PC-9 (cell line): ENCODE measurements at regions not wholly inside any gene's neighbourhood (a gene's known extent, or its start where the extent isn't known, plus 50 kb on each side); places are given as distances from the start of the nearest gene placed in this dataset.

Experiments
- BruUV-seq: library from RNA; stranded (reverse); fragments of 400-500 nt; replicated peaks from 2 replicates; lab custom pipeline; 2021; lab: Mats Ljungman, UMichigan
- CTCF ChIA-PET: fragments of 300-600 bp; sonication (Branson Sonifier 250); formaldehyde crosslinking; loops from one replicate; lab custom pipeline; 2022; ENCODE audit warnings: antibody characterized with exemption; lab: Charles Lee
- POLR2A ChIA-PET: fragments of 300-600 bp; sonication (Branson Sonifier 250); formaldehyde crosslinking; loops from one replicate; lab custom pipeline; 2022; ENCODE audit warnings: antibody characterized with exemption; ENCODE audit not compliant: unreplicated experiment; lab: Charles Lee
- DNase-seq, 2 experiments: peaks; one replicate each; pipeline versions ENCODE4 v3.0.0 to v3.0.0-alpha.2; 2015 to 2022; ENCODE audit warnings: mixed read lengths in 1 of 2
- H2AFZ ChIP-seq: fragments of 200-600 bp; sonication (generic); 2 replicates; pipeline ENCODE4 v1.8.1; 2017; ENCODE audit warnings: antibody characterized with exemption
- H3F3A ChIP-seq: fragments of 200-600 bp; sonication (generic); 2 replicates; pipeline ENCODE4 v1.8.1; 2017; ENCODE audit warnings: antibody characterized with exemption, mild to moderate bottlenecking, low read depth; ENCODE audit not compliant: insufficient read depth
- H3K27ac ChIP-seq: fragments of 200-600 bp; sonication (generic); 2 replicates; pipeline ENCODE4 v1.6.1; 2016; ENCODE audit warnings: mixed run types
- H3K27me3 ChIP-seq: fragments of 200-600 bp; sonication (generic); 2 replicates; pipeline ENCODE4 v1.6.1; 2016; ENCODE audit warnings: low read depth, mixed run types; ENCODE audit not compliant: insufficient read depth
- H3K36me3 ChIP-seq: fragments of 200-600 bp; sonication (generic); 2 replicates; pipeline ENCODE4 v1.6.1; 2016; ENCODE audit warnings: low read depth, mixed run types
- H3K4me1 ChIP-seq: fragments of 200-600 bp; sonication (generic); replicated peaks from 2 replicates; pipeline ENCODE4 v1.6.1; 2016; ENCODE audit warnings: mixed run types; ENCODE audit not compliant: insufficient read depth
- H3K4me2 ChIP-seq: fragments of 200-600 bp; sonication (generic); 2 replicates; pipeline ENCODE4 v1.6.1; 2017; ENCODE audit warnings: mixed run types
- H3K4me3 ChIP-seq: fragments of 200-600 bp; sonication (generic); 2 replicates; pipeline ENCODE4 v1.6.1; 2016; ENCODE audit warnings: mixed run types
- H3K79me2 ChIP-seq: fragments of 200-600 bp; sonication (generic); 2 replicates; pipeline ENCODE4 v1.6.1; 2017; ENCODE audit warnings: low read depth, mixed run types
- H3K9me2 ChIP-seq: fragments of 200-600 bp; sonication (generic); 2 replicates; pipeline ENCODE4 v1.8.1; 2017; ENCODE audit warnings: mild to moderate bottlenecking; ENCODE audit not compliant: insufficient read depth
- H3K9me3 ChIP-seq: fragments of 200-600 bp; sonication (generic); 2 replicates; pipeline ENCODE4 v1.8.1; 2016; ENCODE audit warnings: low read depth; ENCODE audit not compliant: insufficient read depth
- H4K20me1 ChIP-seq: fragments of 200-600 bp; sonication (generic); 2 replicates; pipeline ENCODE4 v1.8.1; 2017; ENCODE audit not compliant: insufficient read depth
- EZH2 ChIP-seq: fragments of 200-600 bp; sonication (generic); IDR thresholded peaks from 2 replicates; pipeline ENCODE4 v1.8.0; 2017; ENCODE audit warnings: antibody characterized with exemption, low read depth
- intact Hi-C: fragments of 100-400 bp; cut with micrococcal nuclease; formaldehyde crosslinking; loops from one replicate; pipeline ENCODE4 v1.10.0; 2022; ENCODE audit not compliant: unreplicated experiment
- TF ChIP-seq, protein P1 (sequence below): fragments of 200-600 bp; sonication (generic); conservative IDR thresholded peaks from 2 replicates; pipeline ENCODE4 v1.6.1; 2017; ENCODE audit warnings: mixed run types, antibody characterized with exemption, mild to moderate bottlenecking, moderate library complexity

DNA sequence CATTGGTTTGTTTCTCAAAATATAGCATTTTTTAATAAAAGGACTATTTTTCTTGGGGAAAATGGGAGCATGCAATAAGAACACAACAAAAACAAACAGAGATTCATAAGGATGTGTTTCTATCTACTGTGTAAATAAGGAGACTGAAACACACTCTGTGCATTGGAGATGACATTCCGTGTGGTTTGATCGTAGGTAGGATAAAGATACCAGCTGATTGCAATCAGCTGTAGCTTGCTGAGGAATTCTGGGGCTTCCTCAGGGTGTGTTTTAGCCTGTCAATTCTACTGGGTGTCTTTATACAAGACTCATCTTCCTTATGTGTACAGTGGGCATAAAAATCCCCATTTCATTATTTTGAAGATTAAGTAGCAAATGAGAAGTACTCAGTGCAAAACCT, 591.6 kb downstream of the DSC3 start:
- H3K36me3 ChIP-seq = no peaks in the 10 kb centered on the region
- H3K4me3 ChIP-seq = no peak overlapping the region
- no peaks in the 10 kb centered on the region for H3K79me2 ChIP-seq
- H3K9me3 ChIP-seq = no peaks in the 10 kb centered on the region
- no peaks in the 10 kb centered on the region for H3K9me2 ChIP-seq
- intact Hi-C loops = no loop called here
- no peaks in the 10 kb centered on the region for H3K27me3 ChIP-seq
- H3K4me2 ChIP-seq = no peak overlapping the region
- no peak overlapping the region for H2AFZ ChIP-seq
- no peaks in the 10 kb centered on the region for H3K4me1 ChIP-seq
- ChIA-PET POLR2A (no interaction called here), CTCF (no interaction called here)
- no peak for DNase-seq
- TF ChIP-seq, protein P1, sequence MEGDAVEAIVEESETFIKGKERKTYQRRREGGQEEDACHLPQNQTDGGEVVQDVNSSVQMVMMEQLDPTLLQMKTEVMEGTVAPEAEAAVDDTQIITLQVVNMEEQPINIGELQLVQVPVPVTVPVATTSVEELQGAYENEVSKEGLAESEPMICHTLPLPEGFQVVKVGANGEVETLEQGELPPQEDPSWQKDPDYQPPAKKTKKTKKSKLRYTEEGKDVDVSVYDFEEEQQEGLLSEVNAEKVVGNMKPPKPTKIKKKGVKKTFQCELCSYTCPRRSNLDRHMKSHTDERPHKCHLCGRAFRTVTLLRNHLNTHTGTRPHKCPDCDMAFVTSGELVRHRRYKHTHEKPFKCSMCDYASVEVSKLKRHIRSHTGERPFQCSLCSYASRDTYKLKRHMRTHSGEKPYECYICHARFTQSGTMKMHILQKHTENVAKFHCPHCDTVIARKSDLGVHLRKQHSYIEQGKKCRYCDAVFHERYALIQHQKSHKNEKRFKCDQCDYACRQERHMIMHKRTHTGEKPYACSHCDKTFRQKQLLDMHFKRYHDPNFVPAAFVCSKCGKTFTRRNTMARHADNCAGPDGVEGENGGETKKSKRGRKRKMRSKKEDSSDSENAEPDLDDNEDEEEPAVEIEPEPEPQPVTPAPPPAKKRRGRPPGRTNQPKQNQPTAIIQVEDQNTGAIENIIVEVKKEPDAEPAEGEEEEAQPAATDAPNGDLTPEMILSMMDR = no peak
- no peak for TF ChIP-seq EZH2
- BruUV-seq = no TSS peak
- H3K27ac ChIP-seq = no peak overlapping the region
- H3F3A ChIP-seq = no peaks in the 10 kb centered on the region
- no peaks in the 10 kb centered on the region for H4K20me1 ChIP-seq

DNA sequence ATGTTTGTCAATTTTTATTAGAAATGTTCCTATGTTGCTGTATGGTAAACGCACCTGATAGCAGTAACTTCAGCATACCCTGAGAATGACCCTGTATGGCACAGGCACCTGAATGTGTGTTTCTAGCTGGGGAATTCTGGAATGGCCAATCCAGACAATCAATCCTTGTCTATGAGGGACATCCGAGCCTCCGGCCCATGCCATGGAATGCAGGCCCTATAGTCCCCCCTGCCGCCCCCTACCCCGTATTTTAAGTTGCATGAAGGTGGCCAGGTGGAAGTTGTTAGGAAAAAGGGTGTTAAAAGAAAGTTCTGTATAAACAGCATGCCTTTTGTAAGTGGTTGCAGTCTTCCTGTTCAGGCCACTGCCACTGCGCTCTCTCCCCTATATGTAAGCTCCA, 595.9 kb downstream of the DSC3 start:
- Histone ChIP-seq H3K4me3 (no peak overlapping the region), H3K79me2 (no peaks in the 10 kb centered on the region), H3K27me3 (no peaks in the 10 kb centered on the region), H3K9me3 (no peaks in the 10 kb centered on the region), H3K27ac (no peak overlapping the region), H4K20me1 (no peaks in the 10 kb centered on the region), H3F3A (no peaks in the 10 kb centered on the region), H3K4me1 (no peaks in the 10 kb centered on the region), H2AFZ (no peak overlapping the region), H3K9me2 (no peaks in the 10 kb centered on the region), H3K4me2 (no peak overlapping the region), H3K36me3 (no peaks in the 10 kb centered on the region)
- DNase-seq = no peak
- BruUV-seq = no TSS peak
- intact Hi-C loops = no loop called here
- ChIA-PET CTCF (no interaction called here), POLR2A (no interaction called here)
- TF ChIP-seq EZH2 = no peak
- TF ChIP-seq, protein P1 = no peak

DNA sequence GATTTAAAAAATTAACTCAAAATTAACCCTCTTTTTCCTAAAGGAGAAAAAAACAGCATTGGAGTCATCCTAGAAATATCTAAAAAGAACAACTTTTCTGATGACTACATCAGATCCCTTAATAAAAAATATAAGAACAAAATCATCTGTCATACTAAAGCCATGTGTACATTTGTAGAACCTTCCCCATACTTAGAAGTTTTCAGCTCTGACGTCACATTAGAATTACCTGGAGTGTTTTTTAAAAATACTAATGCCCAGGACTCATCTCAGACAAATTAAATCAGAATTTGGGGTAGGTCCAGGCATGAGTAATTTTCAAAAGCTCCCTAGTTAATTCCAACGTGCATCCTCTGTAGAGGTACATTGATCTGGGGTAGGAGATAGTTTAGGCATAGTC, 598.0 kb downstream of the DSC3 start:
- Histone ChIP-seq H3K9me2 (no peaks in the 10 kb centered on the region), H3K27ac (no peak overlapping the region), H3F3A (no peaks in the 10 kb centered on the region), H3K4me1 (no peaks in the 10 kb centered on the region), H3K4me3 (no peak overlapping the region), H3K4me2 (no peak overlapping the region), H3K79me2 (no peaks in the 10 kb centered on the region), H3K9me3 (no peaks in the 10 kb centered on the region), H3K36me3 (no peaks in the 10 kb centered on the region), H3K27me3 (no peaks in the 10 kb centered on the region), H2AFZ (no peak overlapping the region), H4K20me1 (no peaks in the 10 kb centered on the region)
- ChIA-PET POLR2A (no interaction called here), CTCF (no interaction called here)
- TF ChIP-seq, protein P1 = no peak
- TF ChIP-seq EZH2 = no peak
- intact Hi-C loops = no loop called here
- DNase-seq = no peak
- no TSS peak for BruUV-seq
